Activated naive CD8-positive, alpha-beta T cell treated with anti-CD3 and anti-CD28 coated beads, Interleukin-2, amount 50 U/mL, for 24 hours (primary cell): ENCODE measurements at regions not wholly inside any gene's neighbourhood (a gene's known extent, or its start where the extent isn't known, plus 50 kb on each side); places are given as distances from the start of the nearest gene placed in this dataset.

Source experiments
- ATAC-seq: fragments of 150-1000 bp; cut with Tn5 transposase; one replicate; pipeline ENCODE4 v1.10.0; 2021
- DNase-seq: peaks from one replicate; pipeline ENCODE4 v3.0.0; 2021
- H3K27ac Mint-ChIP-seq: one replicate; pipeline ENCODE4 v1.8.0; 2021; ENCODE audit warnings: mild to moderate bottlenecking, mixed read lengths
- H3K27me3 Mint-ChIP-seq: one replicate; pipeline ENCODE4 v1.8.0; 2021; ENCODE audit warnings: mixed read lengths
- H3K36me3 Mint-ChIP-seq: one replicate; pipeline ENCODE4 v1.8.0; 2021; ENCODE audit warnings: low read depth, mixed read lengths
- H3K4me1 Mint-ChIP-seq: one replicate; pipeline ENCODE4 v1.8.0; 2021; ENCODE audit warnings: mixed read lengths
- H3K4me3 Mint-ChIP-seq: one replicate; pipeline ENCODE4 v1.8.0; 2021; ENCODE audit warnings: mild to moderate bottlenecking, moderate library complexity, mixed read lengths
- H3K9me3 Mint-ChIP-seq: one replicate; pipeline ENCODE4 v1.8.0; 2021; ENCODE audit warnings: mixed read lengths

GRCh38 chr22:47765757-47766156, 1003.3 kb downstream of the TBC1D22A start:
- ATAC-seq (no peak), DNase-seq (no peak)
- peaks cover 15% of the 10 kb centered on the region for H3K27me3 Mint-ChIP-seq
- no peaks in the 10 kb centered on the region for H3K36me3 Mint-ChIP-seq
- no peak overlapping the region for H3K4me3 Mint-ChIP-seq
- no peak overlapping the region for H3K27ac Mint-ChIP-seq
- H3K4me1 Mint-ChIP-seq: no peaks in the 10 kb centered on the region
- no peaks in the 10 kb centered on the region for H3K9me3 Mint-ChIP-seq

GRCh38 chr22:47762141-47762540, 999.7 kb downstream of the TBC1D22A start:
- no peaks in the 10 kb centered on the region for H3K4me1 Mint-ChIP-seq
- no peak overlapping the region for H3K4me3 Mint-ChIP-seq
- no peaks in the 10 kb centered on the region for H3K9me3 Mint-ChIP-seq
- peaks cover 11% of the 10 kb centered on the region for H3K27me3 Mint-ChIP-seq
- DNase-seq (no peak), ATAC-seq (no peak)
- H3K27ac Mint-ChIP-seq: no peak overlapping the region
- H3K36me3 Mint-ChIP-seq: no peaks in the 10 kb centered on the region

DNA sequence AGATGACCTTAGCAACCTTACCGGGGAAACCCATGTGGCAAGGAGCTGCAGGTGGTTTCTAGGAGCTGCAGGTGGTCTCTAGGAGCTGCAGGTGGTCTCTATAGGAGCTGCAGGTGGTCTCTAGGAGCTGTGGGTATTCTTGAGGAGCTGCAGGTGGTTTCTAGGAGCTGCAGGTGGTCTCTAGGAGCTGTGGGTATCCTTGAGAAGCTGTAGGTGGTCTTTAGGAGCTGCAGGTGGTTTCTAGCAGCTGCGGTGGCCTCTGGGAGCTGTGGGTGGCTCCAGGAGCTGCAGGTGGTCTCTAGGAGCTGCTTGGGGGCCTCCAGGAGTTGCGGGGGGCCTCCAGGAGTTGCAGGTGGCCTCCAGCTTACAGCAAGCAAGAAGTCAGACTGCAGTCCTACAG, 997.5 kb downstream of the TBC1D22A start:
- no peak for DNase-seq
- no peak overlapping the region for H3K27ac Mint-ChIP-seq
- no peaks in the 10 kb centered on the region for H3K9me3 Mint-ChIP-seq
- H3K4me1 Mint-ChIP-seq: no peaks in the 10 kb centered on the region
- H3K27me3 Mint-ChIP-seq: peaks cover 8% of the 10 kb centered on the region
- no peak for ATAC-seq
- H3K4me3 Mint-ChIP-seq: no peak overlapping the region
- no peaks in the 10 kb centered on the region for H3K36me3 Mint-ChIP-seq

- Mint-ChIP-seq H3K4me3 (no peak overlapping the region), H3K9me3 (no peaks in the 10 kb centered on the region)
Observed at GRCh38 chr22:47757741-47758140, 995.3 kb downstream of the TBC1D22A start.

DNA sequence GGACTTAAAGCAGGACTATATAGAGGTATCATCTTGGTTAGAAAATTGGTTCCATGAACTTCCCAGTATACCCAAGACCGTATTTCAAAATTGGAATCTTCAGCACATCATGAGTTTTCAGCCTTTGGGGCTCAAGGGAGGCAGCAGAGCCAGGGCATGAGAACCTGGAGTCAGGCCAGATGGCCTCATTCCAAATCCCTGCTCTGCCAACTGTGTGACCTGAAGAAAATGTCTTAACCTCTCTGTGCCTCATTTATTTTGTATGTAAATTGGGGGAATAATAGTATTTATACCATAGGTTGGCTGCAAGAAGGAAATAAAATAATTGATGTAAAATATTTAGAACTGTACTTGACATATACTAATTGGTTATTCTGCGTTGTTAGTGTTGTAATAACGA, 987.6 kb downstream of the TBC1D22A start:
- Mint-ChIP-seq H3K4me1 (no peaks in the 10 kb centered on the region), H3K9me3 (no peaks in the 10 kb centered on the region), H3K27ac (no peak overlapping the region), H3K4me3 (no peak overlapping the region), H3K36me3 (no peaks in the 10 kb centered on the region), H3K27me3 (peaks cover 8% of the 10 kb centered on the region)
- ATAC-seq (no peak), DNase-seq (no peak)

More at GRCh38 chr22:47757741-47758140, 995.3 kb downstream of the TBC1D22A start:
- DNase-seq: no peak
- Mint-ChIP-seq H3K4me1 (no peaks in the 10 kb centered on the region), H3K36me3 (no peaks in the 10 kb centered on the region), H3K27me3 (peaks cover 6% of the 10 kb centered on the region), H3K27ac (no peak overlapping the region)
- ATAC-seq: no peak

GRCh38 chr22:47748957-47749356, 986.5 kb downstream of the TBC1D22A start:
- Mint-ChIP-seq H3K27me3 (peaks cover 8% of the 10 kb centered on the region), H3K27ac (no peak overlapping the region), H3K4me1 (no peaks in the 10 kb centered on the region), H3K36me3 (no peaks in the 10 kb centered on the region), H3K4me3 (no peak overlapping the region), H3K9me3 (no peaks in the 10 kb centered on the region)
- DNase-seq (no peak), ATAC-seq (no peak)

- Mint-ChIP-seq H3K27ac (no peak overlapping the region), H3K9me3 (no peaks in the 10 kb centered on the region), H3K4me1 (no peaks in the 10 kb centered on the region), H3K4me3 (no peak overlapping the region), H3K27me3 (peaks cover 8% of the 10 kb centered on the region), H3K36me3 (no peaks in the 10 kb centered on the region)
- DNase-seq (no peak), ATAC-seq (no peak)
Observed at GRCh38 chr22:47748271-47748670, 985.8 kb downstream of the TBC1D22A start.

GRCh38 chr22:47740109-47740805, 977.8 kb downstream of the TBC1D22A start:
- no peak for ATAC-seq
- H3K27me3 Mint-ChIP-seq: no peaks in the 10 kb centered on the region
- no peaks in the 10 kb centered on the region for H3K9me3 Mint-ChIP-seq
- no peak overlapping the region for H3K4me3 Mint-ChIP-seq
- no peaks in the 10 kb centered on the region for H3K36me3 Mint-ChIP-seq
- H3K4me1 Mint-ChIP-seq: no peaks in the 10 kb centered on the region
- H3K27ac Mint-ChIP-seq: no peak overlapping the region
- no peak for DNase-seq

DNA sequence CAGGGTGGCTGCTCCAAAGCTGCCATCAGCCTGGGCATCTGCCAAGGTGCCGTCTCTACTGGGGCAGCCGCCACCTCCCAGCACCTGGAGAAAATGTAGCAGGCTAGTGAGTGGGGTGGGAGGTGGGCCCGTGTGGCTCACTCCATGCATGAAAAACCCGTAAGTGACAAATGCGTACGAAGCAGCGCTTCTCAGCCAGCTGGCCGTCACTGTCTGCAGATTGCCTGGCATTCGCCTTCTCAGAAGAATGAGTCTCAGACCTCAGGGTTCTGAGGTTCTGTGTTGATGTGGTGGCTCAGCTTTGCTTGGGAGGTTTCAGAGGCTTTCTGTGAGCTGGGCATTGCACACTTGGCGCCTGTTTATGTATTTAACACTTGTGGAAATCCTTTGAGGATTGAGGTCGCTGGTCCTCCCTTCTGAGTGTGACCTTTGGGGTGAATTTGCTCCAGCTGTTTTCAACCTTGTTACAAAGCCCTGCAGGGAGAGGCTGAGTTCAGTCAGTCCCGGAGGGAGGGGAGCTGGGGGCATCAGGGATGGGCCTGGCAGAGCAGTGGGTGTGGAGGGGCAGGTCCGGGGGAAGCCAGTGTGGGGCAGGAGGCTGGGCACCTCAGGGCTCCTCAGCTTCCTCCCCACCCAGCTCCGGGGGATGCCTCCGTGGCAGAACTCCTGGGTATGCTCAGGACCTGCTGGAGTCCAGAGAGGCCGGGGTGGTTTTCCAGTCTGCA, 977.0 kb downstream of the TBC1D22A start:
- H3K27ac Mint-ChIP-seq: no peak overlapping the region
- ATAC-seq: no peak
- no peaks in the 10 kb centered on the region for H3K4me1 Mint-ChIP-seq
- no peak for DNase-seq
- H3K27me3 Mint-ChIP-seq: no peaks in the 10 kb centered on the region
- no peaks in the 10 kb centered on the region for H3K9me3 Mint-ChIP-seq
- H3K36me3 Mint-ChIP-seq: no peaks in the 10 kb centered on the region
- no peak overlapping the region for H3K4me3 Mint-ChIP-seq

GRCh38 chr22:47738472-47739013, 976.1 kb downstream of the TBC1D22A start:
- no peaks in the 10 kb centered on the region for H3K4me1 Mint-ChIP-seq
- no peaks in the 10 kb centered on the region for H3K27me3 Mint-ChIP-seq
- H3K9me3 Mint-ChIP-seq: no peaks in the 10 kb centered on the region
- DNase-seq: no peak
- no peak overlapping the region for H3K4me3 Mint-ChIP-seq
- H3K27ac Mint-ChIP-seq: no peak overlapping the region
- no peaks in the 10 kb centered on the region for H3K36me3 Mint-ChIP-seq
- ATAC-seq: no peak

DNA sequence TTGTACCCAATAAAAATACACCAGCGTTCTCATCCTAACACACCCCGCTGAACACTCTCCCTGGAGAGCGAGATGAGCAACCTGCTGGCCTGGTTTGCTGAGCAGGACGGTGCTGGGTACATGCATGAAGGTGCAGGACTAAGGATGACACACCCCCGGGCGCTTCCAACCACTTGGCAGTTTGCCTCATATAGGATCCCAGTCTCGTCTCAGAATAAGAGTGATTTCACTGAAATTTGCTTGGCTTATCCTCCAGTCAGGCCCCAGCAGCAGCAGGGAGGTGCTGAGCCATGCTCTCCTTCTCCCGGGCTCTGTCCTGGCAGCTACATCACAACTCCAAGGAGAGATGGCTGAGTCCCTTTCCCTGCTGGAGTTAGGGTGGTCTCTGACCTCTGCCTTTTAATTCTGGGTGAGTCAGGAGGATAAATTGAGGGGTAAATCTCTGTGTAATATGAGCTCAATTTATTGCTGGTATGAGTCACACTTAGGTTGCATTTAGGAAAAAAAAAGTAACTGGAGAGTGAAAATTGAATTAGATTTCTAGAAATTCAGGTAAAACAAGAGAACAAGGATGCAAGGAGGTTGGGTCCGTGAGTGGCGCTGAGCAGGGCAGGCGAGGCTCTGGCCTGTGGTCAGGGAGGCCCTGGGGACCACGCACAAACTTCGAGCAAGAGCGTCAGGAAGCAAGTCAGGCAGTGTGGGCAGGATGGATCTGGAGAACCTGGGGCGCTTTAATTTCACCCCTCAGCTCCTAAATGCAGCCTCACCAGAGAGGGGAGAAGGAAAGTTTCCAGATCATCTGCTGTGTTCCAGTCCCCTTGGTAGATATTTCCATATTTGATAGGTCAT, 974.0 kb downstream of the TBC1D22A start:
- H3K9me3 Mint-ChIP-seq: peaks cover 4% of the 10 kb centered on the region
- DNase-seq (no peak), ATAC-seq (no peak)
- no peak overlapping the region for H3K4me3 Mint-ChIP-seq
- H3K36me3 Mint-ChIP-seq: no peaks in the 10 kb centered on the region
- no peak overlapping the region for H3K27ac Mint-ChIP-seq
- H3K27me3 Mint-ChIP-seq: peaks cover 4% of the 10 kb centered on the region
- H3K4me1 Mint-ChIP-seq: no peaks in the 10 kb centered on the region

- H3K27ac Mint-ChIP-seq: no peak overlapping the region
Observed at GRCh38 chr22:47734511-47734910, 972.1 kb downstream of the TBC1D22A start.

GRCh38 chr22:47727641-47728040, 965.2 kb downstream of the TBC1D22A start:
- H3K36me3 Mint-ChIP-seq: no peaks in the 10 kb centered on the region
- peaks cover 29% of the 10 kb centered on the region for H3K27me3 Mint-ChIP-seq
- H3K4me1 Mint-ChIP-seq: no peaks in the 10 kb centered on the region
- H3K27ac Mint-ChIP-seq: no peak overlapping the region
- H3K9me3 Mint-ChIP-seq: peaks cover 4% of the 10 kb centered on the region
- no peak overlapping the region for H3K4me3 Mint-ChIP-seq
- no peak for ATAC-seq
- DNase-seq: no peak

More at GRCh38 chr22:47734511-47734910, 972.1 kb downstream of the TBC1D22A start:
- Mint-ChIP-seq H3K4me1 (no peaks in the 10 kb centered on the region), H3K27me3 (peaks cover 4% of the 10 kb centered on the region), H3K36me3 (no peaks in the 10 kb centered on the region), H3K4me3 (no peak overlapping the region), H3K9me3 (peaks cover 4% of the 10 kb centered on the region)
- ATAC-seq (no peak), DNase-seq (no peak)

- ATAC-seq (no peak), DNase-seq (no peak)
- Mint-ChIP-seq H3K4me1 (no peaks in the 10 kb centered on the region), H3K27ac (no peak overlapping the region), H3K9me3 (no peaks in the 10 kb centered on the region), H3K4me3 (no peak overlapping the region), H3K27me3 (peaks cover 29% of the 10 kb centered on the region), H3K36me3 (no peaks in the 10 kb centered on the region)
Observed at GRCh38 chr22:47724751-47725150, 962.3 kb downstream of the TBC1D22A start.
